ENCODE measurements at regions not wholly inside any gene's neighbourhood (a gene's known extent, or its start where the extent isn't known, plus 50 kb on each side); places are given as distances from the start of the nearest gene placed in this dataset.

DNA sequence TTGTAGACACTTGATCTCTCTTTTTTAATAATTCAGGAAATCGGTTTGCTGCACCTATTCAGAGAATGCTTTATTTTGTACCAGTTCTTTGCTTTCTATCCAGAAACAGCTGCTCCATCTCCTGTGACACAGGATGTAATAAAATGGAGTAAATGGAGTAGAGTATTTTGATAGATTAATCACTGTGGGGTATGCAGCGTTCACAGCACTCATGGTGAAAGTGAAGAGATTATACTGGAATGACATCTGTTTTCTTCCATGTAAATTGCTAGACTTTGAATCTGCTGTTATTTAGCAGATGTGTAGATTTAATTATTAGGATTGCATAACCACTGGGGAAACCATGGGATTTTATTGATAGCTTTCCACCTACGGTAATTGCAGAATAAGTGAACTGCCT, 227.3 kb upstream of the ARHGAP42 start:
- TF ChIP-seq HDAC2 (IDR thresholded peaks at IDR 0.05; ENCODE audit: borderline replicate concordance in 1 of 2, low read depth in 2 of 2, low read length in 2 of 2): no peak
- no peak for TF ChIP-seq EZH2 (IDR thresholded peaks at IDR 0.05; ENCODE audit: low read depth, low read length, severe bottlenecking)
- TF ChIP-seq, protein P1, sequence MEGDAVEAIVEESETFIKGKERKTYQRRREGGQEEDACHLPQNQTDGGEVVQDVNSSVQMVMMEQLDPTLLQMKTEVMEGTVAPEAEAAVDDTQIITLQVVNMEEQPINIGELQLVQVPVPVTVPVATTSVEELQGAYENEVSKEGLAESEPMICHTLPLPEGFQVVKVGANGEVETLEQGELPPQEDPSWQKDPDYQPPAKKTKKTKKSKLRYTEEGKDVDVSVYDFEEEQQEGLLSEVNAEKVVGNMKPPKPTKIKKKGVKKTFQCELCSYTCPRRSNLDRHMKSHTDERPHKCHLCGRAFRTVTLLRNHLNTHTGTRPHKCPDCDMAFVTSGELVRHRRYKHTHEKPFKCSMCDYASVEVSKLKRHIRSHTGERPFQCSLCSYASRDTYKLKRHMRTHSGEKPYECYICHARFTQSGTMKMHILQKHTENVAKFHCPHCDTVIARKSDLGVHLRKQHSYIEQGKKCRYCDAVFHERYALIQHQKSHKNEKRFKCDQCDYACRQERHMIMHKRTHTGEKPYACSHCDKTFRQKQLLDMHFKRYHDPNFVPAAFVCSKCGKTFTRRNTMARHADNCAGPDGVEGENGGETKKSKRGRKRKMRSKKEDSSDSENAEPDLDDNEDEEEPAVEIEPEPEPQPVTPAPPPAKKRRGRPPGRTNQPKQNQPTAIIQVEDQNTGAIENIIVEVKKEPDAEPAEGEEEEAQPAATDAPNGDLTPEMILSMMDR (IDR thresholded peaks at IDR 0.05; ENCODE audit: control extremely low read depth in 1 of 3, insufficient read depth in 1 of 3, low read depth in 1 of 3, low read length in 3 of 3): no peak
- no peak for TF ChIP-seq SP4 (IDR thresholded peaks at IDR 0.05; ENCODE audit: low read length)
- no peak for TF ChIP-seq POLR2AphosphoS5 (IDR thresholded peaks at IDR 0.05; ENCODE audit: low read depth, low read length)
- no peak for TF ChIP-seq KDM1A (IDR thresholded peaks at IDR 0.05; ENCODE audit: borderline replicate concordance, low read length)
- TF ChIP-seq TEAD4 (IDR thresholded peaks at IDR 0.05; ENCODE audit: low read depth, low read length): no peak
- TF ChIP-seq TAF1 (IDR thresholded peaks at IDR 0.05; ENCODE audit: low read depth, low read length): no peak
